HG02610 (cell line): ENCODE measurements at regions not wholly inside any gene's neighbourhood (a gene's known extent, or its start where the extent isn't known, plus 50 kb on each side); places are given as distances from the start of the nearest gene placed in this dataset.
A peak's percentile ranks its signal among the peaks of the same experiment; 100 is the strongest.
"Not testable (repeated sequence)": the region's sequence is repeated elsewhere in the genome, so short reads cannot be mapped to it uniquely, and the experiment has no call there.

Experiments used
- ATAC-seq: cut with Tn5 transposase; IDR thresholded peaks from one replicate; pipeline ENCODE4 v1.9.1; 2021; ENCODE audit warnings: mild to moderate bottlenecking, moderate library complexity; ENCODE audit not compliant: unreplicated experiment

DNA sequence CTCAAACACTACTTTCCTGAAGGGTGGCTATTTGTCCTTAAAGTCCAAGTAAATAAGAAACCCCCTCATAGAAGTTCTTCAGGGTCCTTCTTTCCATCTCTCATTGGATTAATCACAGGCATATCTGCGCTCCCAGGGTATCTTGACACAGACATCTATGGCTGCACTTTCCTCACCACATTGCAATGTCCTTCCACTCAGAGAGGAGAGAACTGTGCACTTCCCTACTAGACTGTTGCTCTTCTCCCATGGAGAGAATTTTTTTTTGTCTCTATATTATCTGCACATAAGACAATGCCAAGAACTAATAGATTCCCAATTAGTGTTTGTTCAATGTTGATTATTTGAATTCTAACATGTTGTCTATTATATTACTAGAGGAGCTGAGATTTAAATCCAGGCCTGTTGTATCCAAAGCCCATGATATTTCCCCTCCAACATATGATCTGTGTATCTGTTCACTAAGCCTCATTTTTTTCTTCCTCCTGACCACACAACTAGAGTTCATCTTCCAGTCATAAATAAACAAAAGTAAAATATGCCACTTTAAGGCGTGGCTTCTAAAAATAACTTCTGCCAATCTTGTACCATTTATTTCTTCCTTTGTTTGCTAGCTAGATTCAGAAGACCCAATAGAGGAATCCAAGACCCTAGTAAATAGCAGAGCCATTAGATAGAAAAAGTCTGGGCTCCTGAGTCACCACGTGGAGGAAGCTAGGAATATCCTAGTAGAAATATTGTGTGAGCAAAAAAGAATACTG, 61.5 kb upstream of the FAM241A start:
- no peak for ATAC-seq

DNA sequence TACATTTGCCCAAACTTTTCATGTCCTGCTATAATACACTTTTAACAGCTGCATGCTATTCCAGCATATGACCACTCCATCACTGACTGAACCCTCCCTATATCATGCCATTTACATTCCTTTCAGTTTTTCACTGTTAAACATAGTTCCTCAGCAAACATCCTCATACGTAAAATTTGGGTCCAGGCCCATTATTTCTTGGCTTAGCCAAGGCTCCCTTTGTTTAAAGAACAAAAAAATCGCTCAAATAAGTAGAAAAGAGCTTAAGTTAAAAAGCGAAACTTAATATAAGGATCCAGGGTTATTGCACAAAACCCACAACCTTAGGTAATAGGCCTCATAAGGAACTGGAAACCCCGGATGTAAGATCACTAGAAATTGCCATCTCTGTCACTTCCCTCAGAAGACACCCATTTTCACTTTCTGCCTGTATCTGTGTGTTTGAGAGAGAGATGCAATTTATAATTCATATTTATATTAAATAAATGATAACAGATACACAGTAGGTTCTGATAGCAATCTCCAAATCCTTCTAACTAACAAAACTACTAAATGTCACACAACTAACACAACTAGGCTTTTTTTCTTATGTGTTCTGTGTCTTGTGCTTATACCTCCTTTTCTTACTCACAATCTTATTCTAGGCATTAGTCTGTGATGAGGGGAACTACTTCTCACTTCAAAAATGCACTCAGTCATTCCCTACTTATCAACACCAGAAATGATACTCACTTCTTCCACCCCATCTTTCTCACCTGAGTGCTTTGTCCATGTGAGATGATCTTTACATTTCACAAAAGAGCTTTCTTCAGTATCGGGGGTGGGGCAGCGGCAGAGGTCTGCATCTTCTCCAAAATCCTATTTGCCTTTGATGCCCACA, 59.9 kb upstream of the FAM241A start:
- peak; percentile 70 for ATAC-seq

DNA sequence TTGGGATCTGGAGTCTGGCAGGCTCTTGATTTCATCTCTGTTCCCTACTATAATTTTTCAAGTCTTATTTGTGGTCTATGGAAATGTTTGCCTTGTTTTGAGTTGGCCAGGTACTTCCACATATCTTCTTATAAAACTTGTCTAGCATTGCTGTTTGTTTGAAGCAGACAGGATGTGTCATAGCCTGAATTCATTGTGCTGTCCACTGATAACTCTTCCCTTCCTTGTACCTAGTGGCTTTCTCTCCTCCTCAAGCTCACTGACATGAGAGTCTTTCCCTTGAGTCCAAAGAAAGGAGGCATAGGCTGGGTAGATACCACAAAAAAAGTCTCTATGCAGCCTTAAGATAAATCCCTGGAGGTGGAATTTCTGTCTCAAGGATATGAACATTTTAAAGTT, 59.2 kb upstream of the FAM241A start:
- no peak for ATAC-seq

DNA sequence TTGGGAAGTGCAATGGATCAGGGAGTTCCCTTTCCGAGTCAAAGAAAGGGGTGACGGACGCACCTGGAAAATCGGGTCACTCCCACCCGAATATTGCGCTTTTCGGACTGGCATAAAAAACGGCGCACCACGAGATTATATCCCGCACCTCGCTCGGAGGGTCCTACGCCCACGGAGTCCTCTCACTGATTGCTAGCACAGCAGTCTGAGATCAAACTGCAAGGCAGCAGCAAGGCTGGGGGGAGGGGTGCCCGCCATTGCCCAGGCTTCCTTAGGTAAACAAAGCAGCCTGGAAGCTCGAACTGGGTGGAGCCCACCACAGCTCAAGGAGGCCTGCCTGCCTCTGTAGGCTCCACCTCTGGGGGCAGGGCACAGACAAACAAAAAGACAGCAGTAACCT, 58.6 kb upstream of the FAM241A start:
- not testable (repeated sequence) for ATAC-seq

DNA sequence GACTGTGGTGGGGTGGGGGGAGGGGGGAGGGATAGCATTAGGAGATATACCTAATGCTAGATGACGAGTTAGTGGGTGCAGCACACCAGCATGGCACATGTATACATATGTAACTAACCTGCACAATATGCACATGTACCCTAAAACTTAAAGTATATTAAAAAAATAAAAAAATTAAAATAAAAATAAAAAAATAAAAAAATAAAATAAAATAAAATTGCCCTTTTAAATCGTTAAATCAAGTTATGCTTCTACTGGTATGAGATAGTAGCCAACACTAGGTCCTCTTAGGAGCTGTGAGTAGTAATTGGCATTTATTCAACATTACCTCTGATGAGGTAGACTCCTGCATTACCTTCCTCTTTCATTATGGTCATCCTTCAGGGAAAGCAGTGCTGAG, 52.9 kb upstream of the FAM241A start:
- ATAC-seq: not testable (repeated sequence)

DNA sequence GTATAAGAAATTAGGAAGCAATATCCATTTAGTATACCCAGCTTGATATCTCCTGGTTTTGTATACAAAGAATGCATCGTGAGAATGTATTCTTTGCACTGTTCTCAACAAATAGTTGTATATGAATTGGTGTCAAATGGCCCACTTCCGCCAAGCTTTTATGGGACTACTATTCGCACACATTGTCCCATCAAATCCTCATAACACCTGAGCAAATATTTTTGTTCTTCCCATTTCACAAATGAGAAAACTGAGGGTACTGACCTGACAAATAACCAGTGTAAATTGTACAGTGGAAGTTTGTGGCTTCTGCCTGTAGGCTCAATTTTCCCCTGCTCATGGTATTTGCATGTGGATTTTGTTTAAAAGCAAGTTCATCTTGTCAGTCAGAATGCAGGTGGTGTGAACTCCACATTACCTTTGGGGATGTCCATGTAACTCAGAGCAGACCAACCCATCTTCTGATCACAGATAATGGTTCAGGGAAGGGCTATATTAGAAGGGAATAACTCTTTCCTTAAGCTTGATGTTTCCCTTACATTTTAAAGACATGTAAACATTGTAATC, 51.5 kb upstream of the FAM241A start:
- ATAC-seq: peak; percentile 82

DNA sequence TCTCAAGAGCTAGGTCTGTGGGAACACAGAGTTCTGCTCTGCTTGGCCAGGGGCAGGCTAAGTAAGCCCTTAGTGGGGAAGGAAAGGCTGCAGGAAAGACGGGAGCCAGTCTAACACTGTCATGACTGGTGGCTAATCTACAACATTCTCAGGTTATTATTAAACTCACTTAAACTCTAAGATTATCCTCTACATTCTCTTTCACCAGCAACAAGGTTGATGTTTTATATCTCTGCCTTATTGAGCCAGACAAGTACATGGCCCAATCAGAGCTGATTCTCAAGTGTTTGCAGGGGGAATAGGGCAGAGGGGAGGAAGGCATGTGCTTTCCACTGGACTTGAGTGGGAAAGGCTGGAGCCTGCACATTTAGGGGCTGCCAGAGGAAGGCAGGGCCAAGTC, 50.9 kb upstream of the FAM241A start:
- peak; percentile 21 for ATAC-seq
